Esophagus squamous epithelium (tissue), 5 donors: ENCODE measurements at regions not wholly inside any gene's neighbourhood (a gene's known extent, or its start where the extent isn't known, plus 50 kb on each side); places are given as distances from the start of the nearest gene placed in this dataset.
A peak's percentile ranks its signal among the peaks of the same experiment; 100 is the strongest.

ENCODE experiments used
- DNase-seq: peaks from one replicate; lab custom pipeline; 2025; lab: John Stamatoyannopoulos, UW
- H3K27ac ChIP-seq, 4 donors: fragments of 200-600 bp; sonication (generic); one replicate each; pipeline ENCODE4 v1.5.1; 2016 to 2019; ENCODE audit warnings: mild to moderate bottlenecking in 1 of 4
- H3K27me3 ChIP-seq, 4 donors: fragments of 200-600 bp; sonication (generic); 1 replicate in 3 of 4; 2 replicates in 1 of 4; pipeline versions ENCODE4 v1.5.1 to v1.6.0; 2017 to 2021; ENCODE audit warnings: antibody characterized with exemption in 1 of 4
- H3K36me3 ChIP-seq, 3 donors: fragments of 200-600 bp; sonication (generic); one replicate each; pipeline ENCODE4 v1.5.1; 2016 to 2019
- H3K4me1 ChIP-seq, 3 donors: fragments of 200-600 bp; sonication (generic); one replicate each; pipeline ENCODE4 v1.5.1; 2017 to 2019
- H3K4me3 ChIP-seq, 4 donors: fragments of 200-600 bp; sonication (generic); 1 replicate in 3 of 4; 2 replicates in 1 of 4; pipeline ENCODE4 v1.5.1; 2016 to 2019; ENCODE audit warnings: mild to moderate bottlenecking in 2 of 4, moderate library complexity in 1 of 4
- H3K9me3 ChIP-seq, 3 donors: fragments of 200-600 bp; sonication (generic); one replicate each; pipeline ENCODE4 v1.5.1; 2016 to 2019
- POLR2A ChIP-seq, 4 donors: fragments of 450-650 bp; IDR thresholded peaks; one replicate each; pipeline ENCODE4 v1.6.1; 2017; ENCODE audit warnings: antibody characterized with exemption in 4 of 4, mild to moderate bottlenecking in 4 of 4, moderate library complexity in 3 of 4
- WGBS, 2 donors: methylation state at CpG; one replicate each; pipeline ENCODE4 v1.1.5; 2018; 5-methylcytosine and 5-hydroxymethylcytosine counted together
- intact Hi-C: fragments of 100-400 bp; cut with DNase I; formaldehyde crosslinking; loops from one replicate; pipeline ENCODE4 v1.15.0; 2022
- TF ChIP-seq, protein P1 (sequence below), 6 experiments: fragments of 450-650 bp in 4 of 6; fragments of 200-600 bp in 2 of 6; sonication (generic) in 2 of 6; IDR thresholded peaks; one replicate each; pipeline ENCODE4 v1.5.1; 2016 to 2019; ENCODE audit warnings: antibody characterized with exemption in 6 of 6, mild to moderate bottlenecking in 4 of 6, moderate library complexity in 4 of 6
- donor health status: DM: yes; HTN: yes; CAD: no.

GRCh38 chr21:39094847-39095579 lies 88.2 kb downstream of the PSMG1 start:
- H3K36me3 ChIP-seq, result no peaks in the 10 kb centered on the region
- H3K27ac ChIP-seq, result peak overlapping the region in 3 of 4 donors; percentile 61 to 80 (median 65)
- 68 to 78% methylated on average over 11 of the region's 11 CpGs for WGBS, 2 donors
- no peak for DNase-seq
- TF ChIP-seq, protein P1, sequence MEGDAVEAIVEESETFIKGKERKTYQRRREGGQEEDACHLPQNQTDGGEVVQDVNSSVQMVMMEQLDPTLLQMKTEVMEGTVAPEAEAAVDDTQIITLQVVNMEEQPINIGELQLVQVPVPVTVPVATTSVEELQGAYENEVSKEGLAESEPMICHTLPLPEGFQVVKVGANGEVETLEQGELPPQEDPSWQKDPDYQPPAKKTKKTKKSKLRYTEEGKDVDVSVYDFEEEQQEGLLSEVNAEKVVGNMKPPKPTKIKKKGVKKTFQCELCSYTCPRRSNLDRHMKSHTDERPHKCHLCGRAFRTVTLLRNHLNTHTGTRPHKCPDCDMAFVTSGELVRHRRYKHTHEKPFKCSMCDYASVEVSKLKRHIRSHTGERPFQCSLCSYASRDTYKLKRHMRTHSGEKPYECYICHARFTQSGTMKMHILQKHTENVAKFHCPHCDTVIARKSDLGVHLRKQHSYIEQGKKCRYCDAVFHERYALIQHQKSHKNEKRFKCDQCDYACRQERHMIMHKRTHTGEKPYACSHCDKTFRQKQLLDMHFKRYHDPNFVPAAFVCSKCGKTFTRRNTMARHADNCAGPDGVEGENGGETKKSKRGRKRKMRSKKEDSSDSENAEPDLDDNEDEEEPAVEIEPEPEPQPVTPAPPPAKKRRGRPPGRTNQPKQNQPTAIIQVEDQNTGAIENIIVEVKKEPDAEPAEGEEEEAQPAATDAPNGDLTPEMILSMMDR (IDR thresholded peaks at IDR 0.05), result no peak
- no peak for TF ChIP-seq POLR2A (IDR thresholded peaks at IDR 0.05)
- intact Hi-C loops, result no loop called here
- no peaks in the 10 kb centered on the region for H3K27me3 ChIP-seq
- no peaks in the 10 kb centered on the region for H3K9me3 ChIP-seq
- H3K4me3 ChIP-seq, result no peak overlapping the region
- peaks cover 0 to 8% (median 0%) of the 10 kb centered on the region in 3 donors for H3K4me1 ChIP-seq

DNA sequence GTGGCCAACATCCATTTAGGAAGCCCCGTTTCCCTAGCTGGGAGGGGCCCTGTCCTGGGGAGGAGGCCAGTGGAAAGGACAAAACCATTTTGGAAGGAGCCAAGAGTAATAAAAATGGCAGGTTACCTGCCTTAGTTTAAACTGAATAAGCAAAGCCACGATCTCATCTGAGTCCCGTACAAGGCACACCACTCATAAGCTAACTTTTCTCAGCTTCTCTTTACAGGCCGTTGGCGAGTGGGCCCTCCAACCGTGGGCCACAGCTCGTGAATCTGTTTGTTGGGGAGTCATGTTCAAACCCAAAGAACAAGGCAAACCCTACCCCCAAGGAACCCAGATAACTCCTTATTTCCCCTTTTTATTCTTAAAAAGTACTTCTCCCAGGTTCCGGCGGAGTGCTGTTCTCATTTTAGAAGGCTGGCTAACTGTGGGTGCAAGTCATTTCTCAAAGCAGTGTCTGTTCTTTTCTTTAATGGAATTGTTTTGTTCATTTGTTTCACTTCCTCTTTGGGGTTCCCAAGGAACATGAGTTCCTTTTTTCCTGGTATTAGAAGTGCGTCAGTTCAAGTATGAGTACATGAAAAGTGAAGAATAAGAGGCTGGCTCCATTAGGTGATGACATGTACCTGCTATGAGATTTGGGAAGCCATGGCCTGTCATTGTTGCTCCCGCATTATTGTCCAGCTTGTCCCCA lies 89.0 kb downstream of the PSMG1 start:
- Histone ChIP-seq H3K9me3 (no peaks in the 10 kb centered on the region), H3K27me3 (no peaks in the 10 kb centered on the region), H3K27ac (peak overlapping the region in 3 of 4 donors; percentile 61 to 77 (median 65)), H3K4me1 (peaks cover 0 to 8% (median 0%) of the 10 kb centered on the region in 3 donors), H3K36me3 (no peaks in the 10 kb centered on the region), H3K4me3 (no peak overlapping the region)
- 63 to 80% methylated on average over 11 of the region's 11 CpGs for WGBS, 2 donors
- no peak for DNase-seq
- TF ChIP-seq, protein P1 (IDR thresholded peaks at IDR 0.05), result no peak
- no peak for TF ChIP-seq POLR2A (IDR thresholded peaks at IDR 0.05)
- intact Hi-C loops, result no loop called here

DNA sequence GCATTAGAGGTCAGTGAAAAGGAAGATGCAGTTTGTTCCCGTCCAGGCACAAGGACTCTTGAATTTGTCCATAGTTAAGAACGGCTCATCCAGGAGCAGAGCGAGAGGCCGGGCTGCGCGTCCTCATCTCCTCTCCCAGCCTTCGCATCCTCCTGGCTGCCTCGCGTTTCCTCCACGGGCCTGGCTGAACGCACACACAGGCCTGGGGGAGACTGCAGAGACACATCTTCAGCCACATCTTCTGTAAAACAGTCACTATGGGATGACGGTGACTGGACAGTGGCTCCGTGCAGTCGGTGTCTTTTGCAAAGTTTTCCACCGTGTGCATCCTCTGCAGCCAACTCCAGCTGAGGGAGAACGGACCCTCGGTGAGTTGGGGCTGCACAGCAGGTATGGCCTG lies 89.7 kb downstream of the PSMG1 start:
- DNase-seq, result no peak
- 85 to 93% methylated on average over 6 to 12 of the region's 17 CpGs for whole genome bisulfite sequencing, 2 donors
- intact Hi-C loops, result no loop called here

DNA sequence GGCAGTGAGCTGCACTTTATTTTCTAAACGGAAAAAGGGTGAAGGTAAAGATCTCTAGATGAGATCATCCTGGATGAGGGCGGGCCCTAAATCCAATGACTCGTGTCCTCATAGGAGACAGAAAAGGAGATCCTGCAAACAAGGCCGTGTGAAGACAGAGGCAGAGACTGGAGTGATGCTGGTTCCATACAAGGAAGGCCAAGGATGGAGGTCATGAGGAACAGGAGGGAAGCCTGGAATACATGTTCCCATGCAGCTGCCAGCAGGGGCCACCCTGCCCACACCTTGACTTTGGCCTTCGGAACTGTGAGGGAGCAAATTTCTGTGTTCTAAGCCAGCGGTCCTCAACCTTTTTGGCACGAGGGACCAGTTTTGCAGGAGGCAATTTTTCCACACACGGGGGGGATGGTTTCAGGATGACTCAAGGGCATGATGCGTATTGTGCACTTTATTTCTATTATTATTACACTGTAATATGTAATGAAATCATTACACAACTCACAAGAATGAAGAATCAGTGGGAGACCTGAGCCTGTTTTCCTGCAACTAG lies 94.3 kb downstream of the PSMG1 start:
- H3K27ac ChIP-seq, result peak overlapping the region in 1 of 4 donors; percentile 75
- no peaks in the 10 kb centered on the region for H3K27me3 ChIP-seq
- DNase-seq, result no peak
- 53 to 59% methylated on average over 9 of the region's 9 CpGs for WGBS, 2 donors
- no peaks in the 10 kb centered on the region for H3K36me3 ChIP-seq
- no peak overlapping the region for H3K4me3 ChIP-seq
- peaks cover 0 to 16% (median 5%) of the 10 kb centered on the region in 3 donors for H3K4me1 ChIP-seq
- TF ChIP-seq, protein P1 (IDR thresholded peaks at IDR 0.05), result no peak
- no peak for TF ChIP-seq POLR2A (IDR thresholded peaks at IDR 0.05)
- intact Hi-C loops, result no loop called here
- H3K9me3 ChIP-seq, result no peaks in the 10 kb centered on the region

More for the DNA sequence above, 89.7 kb downstream of the PSMG1 start:
- Histone ChIP-seq H3K27me3 (no peaks in the 10 kb centered on the region), H3K4me1 (peaks cover 0 to 8% (median 0%) of the 10 kb centered on the region in 3 donors), H3K4me3 (no peak overlapping the region), H3K9me3 (no peaks in the 10 kb centered on the region), H3K36me3 (no peaks in the 10 kb centered on the region), H3K27ac (peak overlapping the region in 3 of 4 donors; percentile 21 to 77 (median 65))
- TF ChIP-seq, protein P1 (IDR thresholded peaks at IDR 0.05), result no peak
- TF ChIP-seq POLR2A (IDR thresholded peaks at IDR 0.05), result no peak

- Histone ChIP-seq H3K27me3 (no peaks in the 10 kb centered on the region), H3K4me3 (no peak overlapping the region), H3K36me3 (no peaks in the 10 kb centered on the region), H3K27ac (peak overlapping the region in 1 of 4 donors; percentile 31), H3K4me1 (peaks cover 1 to 25% (median 13%) of the 10 kb centered on the region in 3 donors), H3K9me3 (no peaks in the 10 kb centered on the region)
- DNase-seq, result no peak
- WGBS, 2 donors, result 69 to 72% methylated on average over 5 to 6 of the region's 6 CpGs
- intact Hi-C loops, result no loop called here
- TF ChIP-seq, protein P1 (IDR thresholded peaks at IDR 0.05), result no peak
- no peak for TF ChIP-seq POLR2A (IDR thresholded peaks at IDR 0.05)
Measured at GRCh38 chr21:39088031-39088370, 95.2 kb downstream of the PSMG1 start.
